NOMO-1 treated with DMSO at 0.1 percent for 48 hours (cell line): ENCODE measurements at regions not wholly inside any gene's neighbourhood (a gene's known extent, or its start where the extent isn't known, plus 50 kb on each side); places are given as distances from the start of the nearest gene placed in this dataset.
A peak's percentile ranks its signal among the peaks of the same experiment; 100 is the strongest.

Experiments
- DNase-seq: peaks from one replicate; lab custom pipeline; 2025; ENCODE audit not compliant: unreplicated experiment; lab: John Stamatoyannopoulos, UW

DNA sequence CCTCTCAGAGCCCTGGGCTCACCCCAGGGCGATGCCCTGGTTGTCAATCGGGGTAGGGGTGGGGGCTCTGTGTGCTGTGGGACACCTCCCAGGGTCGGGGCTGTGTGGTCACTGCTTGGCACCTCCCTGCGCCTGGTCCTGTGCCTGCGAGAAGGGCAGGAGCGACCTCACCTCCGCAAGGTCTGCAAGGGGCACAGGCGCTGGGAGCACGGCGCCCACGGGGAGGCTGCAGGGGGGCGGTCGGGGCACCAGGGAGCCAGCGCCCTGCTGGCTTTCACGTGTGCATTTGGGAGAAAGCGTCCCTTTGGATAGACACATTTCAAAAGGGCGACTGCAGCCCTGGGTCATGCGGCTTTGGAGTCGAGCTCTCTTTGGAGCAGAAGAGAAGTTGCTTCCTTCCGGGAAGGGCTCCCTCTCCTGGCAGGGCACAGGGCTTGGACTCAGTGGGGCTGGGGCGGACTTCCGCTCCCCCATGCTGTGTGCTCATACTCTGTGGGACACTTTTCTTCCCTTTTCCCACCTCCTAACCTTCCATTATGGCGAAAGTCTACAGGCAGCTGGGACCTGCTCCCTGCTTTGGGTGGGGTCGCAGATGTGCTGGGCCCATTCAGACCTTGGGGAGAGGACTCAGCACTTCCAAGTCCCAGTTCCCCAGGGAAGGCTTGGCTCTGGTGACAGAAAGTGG lies 52.9 kb upstream of the SLC28A3 start:
- no peak for DNase-seq

GRCh38 chr9:84394036-84394435 lies 53.5 kb upstream of the SLC28A3 start:
- peak; percentile 43 for DNase-seq

DNA sequence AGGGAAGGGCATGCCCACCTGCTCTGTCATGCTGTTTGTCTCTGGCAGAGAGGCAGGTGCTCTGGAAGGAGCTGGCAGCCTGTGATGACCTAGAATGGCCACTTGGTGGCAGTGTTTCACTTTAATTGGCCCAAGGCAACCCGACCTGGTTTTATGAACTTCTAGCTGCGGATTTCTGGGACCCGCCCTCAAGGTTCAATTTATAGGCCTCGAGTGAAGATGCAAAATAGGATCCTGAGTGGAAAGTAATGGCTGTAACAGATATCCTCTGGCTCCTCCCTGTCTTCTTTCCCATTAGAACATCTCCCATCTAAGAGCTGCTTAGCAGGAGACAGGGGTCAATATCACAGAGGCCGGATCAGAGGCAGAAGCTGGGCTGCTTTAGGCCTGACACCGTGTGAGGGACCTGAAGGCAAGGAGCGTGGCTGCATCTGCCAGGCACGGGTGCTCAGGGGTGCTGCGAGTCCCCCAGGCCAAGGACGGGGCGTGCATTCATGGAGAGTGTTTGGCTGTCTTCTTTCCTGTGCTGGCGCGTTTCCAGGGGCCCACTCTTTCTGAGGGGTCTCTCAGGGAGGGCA lies 56.7 kb upstream of the SLC28A3 start:
- DNase-seq, result peak; percentile 17

GRCh38 chr9:84397822-84398221 lies 57.3 kb upstream of the SLC28A3 start:
- DNase-seq, result no peak

- no peak for DNase-seq
Measured at GRCh38 chr9:84402517-84402916, 62.0 kb upstream of the SLC28A3 start.

DNA sequence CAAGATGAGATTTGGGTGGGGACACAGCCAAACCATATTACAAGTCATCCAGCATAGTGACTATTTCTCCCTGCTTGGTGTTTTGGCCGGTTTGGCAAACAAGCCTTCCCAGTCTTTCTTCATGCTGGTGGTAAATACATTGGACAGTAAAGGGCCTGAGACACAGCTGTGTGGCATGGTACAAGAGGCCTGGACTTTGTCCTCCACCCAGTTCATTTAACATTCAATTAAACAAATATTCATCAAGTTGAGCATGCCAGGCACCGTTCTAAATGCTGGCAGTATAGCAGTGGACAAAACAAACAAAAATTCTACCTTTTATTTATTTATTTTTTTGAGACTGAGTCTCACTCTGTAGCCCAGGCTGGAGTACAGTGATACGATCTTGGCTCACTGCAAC lies 62.7 kb upstream of the SLC28A3 start:
- DNase-seq, result no peak

DNA sequence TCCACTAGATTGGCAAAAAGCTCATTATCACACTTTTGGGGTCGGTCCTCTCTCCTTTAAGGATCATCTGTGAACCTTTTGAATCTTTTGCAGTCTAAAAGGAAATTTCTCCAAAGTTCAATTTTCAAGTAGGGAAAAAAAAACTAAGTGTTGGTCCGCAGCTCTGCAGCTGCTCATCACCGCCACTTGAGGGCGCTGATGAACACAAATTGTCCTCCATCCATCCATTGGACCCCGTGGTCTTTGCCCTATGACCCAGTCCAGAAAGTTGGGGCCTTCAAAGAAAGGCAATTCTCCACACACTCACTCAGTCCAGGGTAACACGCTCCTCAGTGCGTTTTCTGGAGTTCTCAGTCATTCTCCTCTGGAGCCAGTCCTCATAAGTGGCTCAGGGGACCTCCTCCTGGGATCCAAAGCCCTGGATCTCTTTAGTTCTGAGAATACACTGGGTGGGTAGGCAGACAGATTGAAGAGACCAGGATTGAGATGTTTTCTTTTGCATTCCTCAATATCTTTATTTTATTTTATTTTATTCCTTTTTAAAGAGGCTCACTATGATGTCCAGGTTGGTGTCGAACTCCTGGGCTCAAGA lies 63.6 kb upstream of the SLC28A3 start:
- DNase-seq, result no peak

- DNase-seq, result no peak
Measured at GRCh38 chr9:84405667-84406066, 65.1 kb upstream of the SLC28A3 start.

GRCh38 chr9:84408416-84408815 lies 67.9 kb upstream of the SLC28A3 start:
- no peak for DNase-seq

- DNase-seq, result no peak
Measured at GRCh38 chr9:84411683-84412267, 71.2 kb upstream of the SLC28A3 start.

- DNase-seq, result no peak
Measured at GRCh38 chr9:84412654-84413053, 72.1 kb upstream of the SLC28A3 start.

DNA sequence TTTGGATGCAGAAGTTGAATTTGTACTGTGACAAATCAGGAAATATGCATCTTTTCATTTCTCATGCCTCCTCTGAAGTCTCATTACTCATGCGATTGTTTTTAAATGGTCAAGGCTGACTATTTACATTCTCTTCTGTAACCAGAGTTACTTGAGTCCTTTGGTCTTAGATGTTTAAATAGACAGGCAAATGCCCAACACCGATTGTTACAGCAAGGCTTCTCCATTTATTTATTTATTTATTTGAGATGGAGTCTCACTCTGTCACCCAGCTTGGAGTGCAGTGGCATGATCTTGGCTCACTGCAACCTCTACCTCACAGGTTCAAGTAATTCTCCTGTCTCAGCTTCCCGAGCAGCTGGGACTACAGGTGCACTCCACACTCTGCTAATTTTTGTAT lies 72.7 kb upstream of the SLC28A3 start:
- DNase-seq, result no peak

DNA sequence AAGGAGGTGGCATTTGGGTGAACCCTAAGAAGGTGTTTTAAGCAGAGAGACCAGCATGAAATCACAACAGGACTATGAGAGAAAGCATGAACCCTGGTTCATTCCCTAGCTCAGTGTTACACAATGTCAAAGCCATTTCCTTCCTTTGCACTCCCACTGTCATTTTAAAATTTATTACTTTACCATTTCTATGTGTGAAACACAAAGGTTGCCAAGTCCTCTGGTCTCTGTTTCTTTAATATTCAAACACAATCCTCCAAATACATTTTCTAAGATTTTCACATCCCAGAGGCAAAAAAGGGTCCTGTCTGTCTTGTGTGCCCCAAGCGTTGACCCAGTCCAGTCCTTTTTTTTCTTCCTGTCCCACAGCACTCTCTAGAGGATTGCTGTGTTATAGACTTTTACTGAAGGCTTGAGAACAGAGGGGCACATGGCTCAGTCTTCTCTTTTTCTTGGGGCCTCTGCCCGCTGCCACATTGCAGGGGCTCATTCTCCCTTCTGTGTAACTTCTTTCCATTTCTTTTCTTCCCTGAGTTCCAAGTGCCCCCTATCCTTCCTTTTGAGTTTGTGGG lies 78.6 kb upstream of the SLC28A3 start:
- DNase-seq, result peak; percentile 40

DNA sequence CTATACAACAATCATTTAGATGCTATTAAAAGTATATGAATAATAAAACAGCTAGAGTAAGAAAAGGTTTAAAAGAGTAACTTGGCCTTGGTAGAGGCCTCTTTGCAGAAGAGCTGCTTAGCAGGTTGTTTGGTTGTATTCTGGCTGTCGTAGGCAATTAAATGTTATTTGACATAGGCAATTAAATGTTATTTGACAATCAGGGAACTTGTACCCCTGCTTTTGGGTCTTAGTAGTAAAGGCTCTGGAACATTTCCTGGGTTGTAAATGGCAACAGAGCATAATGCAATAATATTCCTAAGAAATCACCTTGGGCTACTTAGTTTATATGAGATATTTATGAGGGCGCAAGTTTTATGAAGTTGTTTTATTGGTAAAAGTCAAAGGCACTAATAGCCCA lies 84.4 kb upstream of the SLC28A3 start:
- no peak for DNase-seq

DNA sequence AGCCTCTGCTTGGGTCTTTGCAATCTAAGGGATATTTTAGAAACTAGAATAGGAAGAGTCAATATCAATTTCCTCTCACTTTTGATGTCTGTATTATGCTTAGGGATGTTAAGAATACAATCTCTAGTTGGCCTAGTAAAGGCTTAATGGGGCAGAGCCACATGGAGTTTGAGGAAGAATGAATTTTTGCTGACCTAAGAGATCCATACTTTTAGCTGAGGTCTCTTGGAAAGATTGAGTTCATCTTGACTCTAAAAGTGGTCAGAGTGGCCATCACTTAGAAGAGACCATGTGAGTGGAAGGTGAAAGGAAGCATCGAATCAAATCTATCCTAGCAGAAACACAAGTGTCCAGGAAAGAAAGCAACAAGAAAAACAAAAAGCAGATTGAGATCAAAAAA lies 92.2 kb upstream of the SLC28A3 start:
- no peak for DNase-seq

- no peak for DNase-seq
Measured at GRCh38 chr9:84435902-84436301, 95.3 kb upstream of the SLC28A3 start.

GRCh38 chr9:84436386-84437109 lies 96.0 kb upstream of the SLC28A3 start:
- no peak for DNase-seq

GRCh38 chr9:84438391-84438790 lies 97.8 kb upstream of the SLC28A3 start:
- no peak for DNase-seq

GRCh38 chr9:84439250-84439649 lies 98.7 kb upstream of the SLC28A3 start:
- no peak for DNase-seq

DNA sequence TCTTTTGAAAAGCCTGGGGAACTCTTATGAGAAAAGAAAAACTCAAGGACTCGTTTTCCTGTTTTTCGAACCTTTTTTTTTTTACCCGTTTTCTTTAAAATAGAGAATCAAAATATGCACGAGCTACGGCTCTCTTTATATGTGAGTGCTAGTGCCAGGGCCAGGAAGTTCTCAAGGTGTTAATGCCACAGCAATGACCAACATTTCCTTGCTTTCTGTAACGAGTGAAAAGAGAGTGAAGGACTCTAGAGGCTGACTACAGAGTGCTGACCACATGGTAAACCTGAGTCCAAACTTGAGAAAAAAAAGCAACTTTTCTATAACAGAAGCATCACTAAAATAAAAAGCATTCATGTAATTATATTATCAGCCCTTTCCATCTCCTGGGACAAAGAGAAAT lies 102.2 kb upstream of the SLC28A3 start:
- DNase-seq, result no peak

GRCh38 chr9:84445737-84446136 lies 105.2 kb upstream of the SLC28A3 start:
- DNase-seq, result no peak
